HG03060 (cell line): ENCODE measurements at regions not wholly inside any gene's neighbourhood (a gene's known extent, or its start where the extent isn't known, plus 50 kb on each side); places are given as distances from the start of the nearest gene placed in this dataset.
"Not testable (repeated sequence)": the region's sequence is repeated elsewhere in the genome, so short reads cannot be mapped to it uniquely, and the experiment has no call there.

Experiments used
- ATAC-seq: cut with Tn5 transposase; IDR thresholded peaks from one replicate; pipeline ENCODE4 v1.9.1; 2021; ENCODE audit warnings: low read depth, moderate number of reproducible peaks; ENCODE audit not compliant: unreplicated experiment

DNA sequence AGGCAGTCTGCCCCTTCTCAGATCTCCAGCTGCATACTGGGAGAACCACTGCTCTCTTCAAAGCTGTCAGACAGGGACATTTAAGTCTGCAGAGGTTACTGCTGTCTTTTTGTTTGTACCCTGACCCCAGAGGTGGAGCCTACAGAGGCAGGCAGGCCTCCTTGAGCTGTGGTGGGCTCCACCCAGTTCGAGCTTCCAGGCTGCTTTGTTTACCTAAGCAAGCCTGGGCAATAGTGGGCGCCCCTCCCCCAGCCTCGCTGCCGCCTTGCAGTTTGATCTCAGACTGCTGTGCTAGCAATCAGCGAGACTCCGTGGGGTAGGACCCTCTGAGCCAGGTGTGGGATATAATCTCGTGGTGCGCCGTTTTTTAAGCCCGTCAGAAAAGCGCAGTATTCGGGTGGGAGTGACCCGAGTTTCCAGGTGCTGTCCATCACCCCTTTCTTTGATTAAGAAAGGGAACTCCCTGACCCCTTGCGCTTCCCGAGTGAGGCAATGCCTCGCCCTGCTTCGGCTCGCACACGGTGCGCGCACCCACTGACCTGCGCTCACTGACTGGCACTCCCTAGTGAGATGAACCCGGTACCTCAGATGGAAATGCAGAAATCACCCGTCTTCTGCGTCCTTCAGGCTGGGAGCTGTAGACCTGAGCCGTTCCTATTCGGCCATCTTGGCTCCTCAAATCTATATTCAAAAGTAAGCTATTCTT lies 224.4 kb downstream of the ZNF326 start:
- ATAC-seq = not testable (repeated sequence)

DNA sequence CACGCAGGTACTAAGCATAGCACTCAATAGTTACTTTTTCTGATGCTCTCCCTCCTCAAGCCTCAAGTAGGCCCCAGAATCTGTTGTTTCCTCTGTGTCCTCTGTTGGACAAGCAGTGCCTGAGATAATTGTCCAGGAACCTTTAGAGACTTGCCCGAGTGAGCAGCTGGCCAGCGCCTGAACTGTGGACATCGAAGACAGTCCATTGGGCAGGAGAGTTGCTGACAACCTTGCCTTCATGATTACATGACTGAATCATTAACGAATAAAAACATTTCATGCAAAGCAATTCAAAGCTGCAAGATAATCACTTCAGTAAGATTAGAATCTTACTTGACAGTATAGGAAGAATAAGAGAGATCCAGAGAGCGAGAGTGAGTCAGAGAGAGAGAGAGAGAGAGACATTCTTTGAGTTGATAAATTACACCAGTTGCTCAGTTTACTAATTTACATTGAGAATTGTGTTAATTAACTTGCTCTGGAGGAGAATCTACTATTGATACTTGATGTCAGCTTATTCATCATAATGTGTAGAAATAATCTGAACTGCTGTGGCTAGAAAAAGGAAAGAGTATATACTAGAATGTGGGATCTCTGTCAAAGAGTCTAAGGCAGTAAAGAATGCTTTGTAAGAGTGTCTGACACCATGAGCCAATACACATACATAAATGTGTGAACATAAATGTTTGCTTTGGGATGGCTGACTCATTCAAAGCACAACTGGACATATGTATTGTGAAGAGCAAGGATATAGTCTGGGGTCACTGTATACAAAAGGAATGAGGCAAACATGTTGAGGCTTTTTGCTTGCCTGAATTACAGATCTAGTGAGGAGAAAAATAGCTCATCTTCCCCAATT lies 216.0 kb downstream of the ZNF326 start:
- ATAC-seq = no peak

DNA sequence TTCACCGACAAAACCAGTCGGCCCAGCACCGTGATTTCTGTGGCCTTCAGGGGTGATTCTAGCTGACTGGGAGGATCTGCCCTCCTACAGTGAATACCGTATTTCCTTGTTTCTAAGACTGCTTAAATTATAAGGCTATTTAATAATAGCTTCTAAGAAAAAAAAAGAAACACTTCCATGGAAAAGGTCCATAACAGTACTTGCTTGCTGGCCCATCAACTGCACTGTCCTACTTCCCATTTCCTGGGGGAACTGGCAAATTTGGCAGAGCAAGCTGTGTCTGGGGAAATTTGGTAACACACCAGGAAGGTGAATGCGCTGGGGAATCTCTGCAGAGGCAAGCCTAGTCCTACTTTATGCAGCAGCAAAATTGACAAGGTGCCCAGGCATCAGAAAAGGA lies 214.0 kb downstream of the ZNF326 start:
- no peak for ATAC-seq

DNA sequence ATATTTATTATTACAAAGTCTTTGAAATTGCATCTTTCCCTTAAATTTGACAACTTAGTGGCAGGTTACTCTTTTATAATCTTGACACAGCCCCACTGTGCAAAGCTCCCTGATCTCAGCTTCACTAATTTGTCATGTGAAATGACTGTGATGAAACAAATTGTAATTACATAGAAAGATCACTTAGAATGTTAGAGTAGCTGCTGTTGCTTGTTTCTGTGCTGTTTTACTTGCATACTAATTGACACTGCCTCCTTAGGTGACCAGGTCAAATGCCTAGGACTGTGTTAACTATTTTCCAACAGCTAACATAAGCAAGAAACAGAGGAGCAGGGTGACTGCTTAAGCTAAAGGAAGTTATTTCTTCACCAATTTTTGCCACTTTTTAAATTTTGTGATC lies 211.3 kb downstream of the ZNF326 start:
- no peak for ATAC-seq

DNA sequence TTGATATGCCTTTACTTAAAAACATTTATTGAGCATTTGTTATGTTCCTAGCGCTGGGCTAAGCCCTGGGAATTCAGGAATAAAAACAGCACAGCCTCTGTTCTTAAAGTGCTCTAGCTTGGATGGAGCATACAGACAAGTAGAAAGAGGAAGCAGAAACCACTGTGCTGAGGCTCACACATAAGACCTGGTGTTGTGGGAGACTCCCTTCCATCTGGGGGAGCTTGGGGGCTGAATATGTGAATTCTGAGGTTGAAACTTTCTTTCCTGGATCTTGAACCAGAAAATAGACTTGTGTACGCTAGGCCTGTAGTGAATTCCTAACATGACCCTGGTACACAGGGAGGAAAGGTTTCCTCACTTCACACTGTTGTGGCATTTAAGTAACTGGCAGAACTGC lies 209.9 kb downstream of the ZNF326 start:
- no peak for ATAC-seq

DNA sequence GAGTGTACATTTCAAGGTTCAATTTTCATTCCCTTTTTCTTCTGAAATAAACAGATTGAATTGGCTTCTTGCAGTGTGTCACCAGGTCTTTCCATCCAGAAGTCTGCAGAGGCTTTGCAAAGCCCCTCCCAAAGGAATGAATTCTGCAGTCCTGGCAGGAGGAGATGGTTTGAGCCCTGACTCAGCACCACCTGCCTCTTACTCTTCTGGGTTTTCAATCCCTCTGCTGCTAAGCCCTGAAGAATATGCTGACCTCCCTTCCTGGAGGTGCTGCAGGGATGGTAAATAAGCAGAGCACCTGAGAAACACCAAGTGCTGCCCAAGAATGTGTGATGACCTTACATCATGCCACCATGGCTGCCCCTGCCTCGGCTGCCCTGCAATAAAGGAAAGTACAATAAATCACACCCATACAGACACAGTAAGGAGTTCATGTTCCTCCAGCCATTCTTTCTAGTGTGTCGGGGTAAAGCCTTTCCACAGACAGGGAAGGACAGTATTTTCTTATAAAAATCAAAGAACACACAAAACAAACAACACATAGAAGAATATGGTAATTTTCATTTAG lies 209.2 kb downstream of the ZNF326 start:
- no peak for ATAC-seq

DNA sequence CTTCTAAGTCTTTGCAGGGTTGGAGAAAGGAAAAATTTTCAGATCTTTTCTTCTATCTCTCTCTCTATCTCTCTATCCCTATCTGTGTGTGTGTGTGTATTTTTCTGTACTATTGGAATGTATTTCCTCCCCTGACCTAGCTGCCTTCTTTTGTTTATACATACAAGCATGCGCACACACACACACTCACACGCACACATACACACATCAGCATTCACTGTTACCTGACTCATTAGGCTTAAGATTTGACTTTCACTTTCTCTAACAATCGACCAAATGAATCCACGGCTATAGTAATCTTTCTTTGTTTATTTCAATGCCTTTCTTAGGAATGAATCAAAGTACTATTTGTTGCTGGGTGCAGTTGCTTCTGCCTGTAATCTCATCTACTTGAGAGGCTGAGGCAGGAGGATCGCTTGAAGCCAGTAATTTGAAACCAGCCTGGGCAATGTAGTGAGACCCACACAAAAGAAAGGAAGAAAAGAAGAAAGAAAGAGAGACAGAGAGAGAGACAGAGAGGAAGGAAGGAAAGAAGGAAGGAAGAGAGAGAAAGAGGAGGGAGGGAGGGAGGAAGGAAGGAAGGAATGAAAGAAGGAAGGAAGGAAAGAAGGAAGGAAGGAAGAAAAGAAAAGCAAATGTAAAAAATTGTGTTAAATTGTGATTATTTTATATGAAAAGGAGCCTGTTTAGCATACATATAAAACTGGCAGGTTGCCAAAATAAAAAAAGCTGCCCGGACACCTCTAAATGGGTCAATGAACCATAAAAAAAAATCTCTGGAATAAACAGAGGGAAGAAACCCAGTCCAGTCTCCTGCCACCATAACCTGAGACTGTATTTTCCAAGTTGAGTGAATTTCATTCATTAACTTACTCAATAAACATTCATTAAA lies 206.8 kb downstream of the ZNF326 start:
- ATAC-seq = no peak

DNA sequence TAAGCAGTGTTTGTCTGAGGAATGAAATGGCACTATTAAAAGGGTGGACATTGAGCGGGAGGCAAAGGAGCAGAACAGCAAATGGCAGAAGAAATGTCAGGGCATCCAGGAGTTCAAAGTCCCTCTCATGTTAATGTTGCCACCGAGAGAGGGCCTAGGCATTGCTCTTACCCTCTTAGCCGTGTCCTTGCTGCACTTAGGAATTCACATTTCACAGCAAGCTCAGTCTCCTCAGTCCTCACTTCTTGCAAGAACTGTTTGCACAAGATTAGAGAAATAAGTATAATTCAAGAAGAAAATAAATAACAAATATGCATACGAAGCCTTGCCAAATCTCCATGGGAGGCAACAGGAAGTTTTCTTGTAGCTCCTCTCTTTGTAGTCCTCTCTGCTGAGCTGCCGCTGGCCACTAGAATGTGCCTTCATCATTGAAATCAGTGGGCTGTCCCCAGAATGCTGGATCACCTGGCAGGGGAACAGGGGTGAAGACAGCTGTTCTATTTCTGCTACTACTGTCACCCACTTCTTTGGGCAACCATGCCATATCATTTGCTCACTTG lies 205.8 kb downstream of the ZNF326 start:
- ATAC-seq = no peak

DNA sequence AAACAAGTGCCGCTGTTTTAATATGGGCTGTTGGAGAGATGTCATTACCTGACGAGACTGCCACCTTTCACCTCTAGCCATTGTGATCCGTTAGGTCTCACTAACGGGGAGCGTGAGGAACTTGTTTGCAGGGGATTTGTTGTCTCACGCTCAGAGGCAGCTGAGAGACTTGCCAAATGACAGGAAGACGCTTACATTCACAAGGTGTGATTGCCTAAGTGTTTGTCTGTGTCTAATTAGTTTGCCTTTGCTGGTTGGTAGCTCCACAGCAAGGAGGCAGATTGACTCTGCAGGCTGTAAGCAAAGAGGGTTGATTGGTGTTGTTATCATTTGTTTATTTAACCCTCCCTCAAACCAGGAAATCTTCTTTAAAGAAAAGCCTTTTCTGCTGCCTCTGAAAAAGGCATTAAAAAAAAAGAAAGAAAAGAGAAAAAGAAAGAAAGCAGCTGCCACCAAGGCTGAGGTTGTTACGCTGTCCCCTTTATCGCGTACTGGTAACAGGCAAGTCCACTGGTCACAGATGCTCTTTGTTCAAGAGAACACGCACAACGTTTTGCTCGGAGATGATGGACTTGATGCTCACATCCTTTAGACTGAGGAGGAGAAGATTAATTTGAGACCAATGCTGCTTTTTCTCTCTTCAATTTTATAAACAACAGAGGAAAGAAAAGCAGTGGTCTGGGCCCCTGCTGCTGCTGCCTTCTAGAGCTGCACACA lies 203.9 kb downstream of the ZNF326 start:
- ATAC-seq = no peak

DNA sequence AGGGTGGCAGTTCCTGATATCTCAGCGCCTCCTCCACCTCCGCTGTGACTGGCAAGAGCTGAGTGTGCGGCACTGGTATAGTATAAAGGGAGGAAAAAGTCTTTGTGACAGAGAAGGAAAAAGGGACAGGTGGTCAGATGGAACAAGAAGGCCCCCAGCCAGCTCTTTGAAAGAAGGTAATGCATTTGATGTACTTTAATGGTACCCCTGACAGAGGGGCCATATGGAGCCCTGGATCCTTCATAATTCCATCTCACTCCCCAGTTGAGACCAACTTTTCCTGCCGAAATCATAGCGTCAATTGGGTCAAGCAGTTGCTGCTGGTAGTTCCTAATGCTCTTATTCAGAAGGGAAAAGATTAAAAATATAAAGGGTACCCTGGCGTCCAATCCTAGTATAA lies 198.2 kb downstream of the ZNF326 start:
- no peak for ATAC-seq

DNA sequence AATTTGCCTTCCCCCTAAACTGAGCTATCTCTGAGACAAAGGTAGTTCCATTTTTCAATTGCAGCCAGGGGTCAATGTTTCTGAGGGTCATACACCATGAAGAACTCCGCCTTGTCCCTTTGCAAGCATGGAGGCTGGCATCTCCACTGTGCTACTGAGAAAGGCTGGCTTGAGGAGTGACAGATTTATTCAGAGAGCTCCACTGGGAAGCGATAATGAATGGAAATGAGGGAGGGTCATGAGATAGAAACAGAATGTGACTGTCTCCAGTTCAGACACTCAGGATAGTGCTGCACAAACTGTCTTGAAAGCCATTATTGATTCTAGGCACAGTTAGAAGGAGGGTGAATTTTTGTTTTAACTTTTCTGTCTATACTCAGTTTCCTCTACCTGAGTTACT lies 197.5 kb downstream of the ZNF326 start:
- ATAC-seq = no peak

DNA sequence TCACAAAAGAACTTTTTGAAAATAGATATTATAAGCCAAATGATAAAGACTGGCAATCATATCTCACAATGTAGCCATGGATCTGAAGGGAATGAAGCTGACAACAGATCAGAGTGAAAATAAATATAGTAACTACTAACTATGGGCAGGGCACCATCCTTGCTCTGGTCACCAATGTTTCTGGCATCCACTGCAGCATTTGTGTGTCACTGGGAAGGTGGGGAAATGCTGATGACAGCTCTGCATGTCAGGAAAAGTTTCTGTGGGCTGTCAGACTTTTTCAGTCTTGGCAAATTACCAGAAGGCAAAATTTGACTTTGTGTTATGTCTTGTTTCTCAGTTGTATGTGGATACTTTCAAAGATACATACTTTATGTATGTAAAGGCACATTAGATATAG lies 195.6 kb downstream of the ZNF326 start:
- ATAC-seq = no peak

DNA sequence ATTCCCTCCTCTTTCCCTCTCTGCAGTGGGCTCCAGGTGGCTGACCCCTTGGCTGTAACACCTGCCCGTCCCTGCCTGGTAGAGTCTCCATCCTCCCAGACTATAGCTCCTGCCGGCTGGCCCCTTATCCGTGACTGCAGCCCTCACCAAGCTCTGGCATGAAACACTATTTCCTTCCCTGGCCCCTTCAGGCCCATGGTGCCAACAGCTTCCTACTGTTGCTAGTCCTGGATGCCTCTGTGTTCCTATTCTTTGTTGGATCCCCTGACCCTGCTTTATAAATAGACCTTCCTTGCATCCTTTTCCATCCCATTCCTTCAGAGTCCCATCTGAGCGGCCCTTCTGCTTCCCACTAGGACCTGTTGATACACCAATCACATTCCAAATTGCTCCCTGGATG lies 195.0 kb downstream of the ZNF326 start:
- no peak for ATAC-seq

DNA sequence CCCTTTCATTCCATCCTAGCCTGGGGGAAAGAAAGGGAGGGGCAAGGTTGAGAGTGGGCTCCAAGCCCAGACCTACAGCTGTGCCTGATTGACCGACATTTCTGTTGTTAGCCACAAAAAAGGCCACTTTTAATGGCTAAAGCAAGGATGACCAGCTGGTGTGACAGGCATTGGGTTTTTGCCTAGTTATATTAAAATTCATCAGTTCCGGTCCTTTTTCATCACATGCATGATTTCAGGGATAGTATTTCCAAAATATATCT lies 192.3 kb downstream of the ZNF326 start:
- no peak for ATAC-seq

DNA sequence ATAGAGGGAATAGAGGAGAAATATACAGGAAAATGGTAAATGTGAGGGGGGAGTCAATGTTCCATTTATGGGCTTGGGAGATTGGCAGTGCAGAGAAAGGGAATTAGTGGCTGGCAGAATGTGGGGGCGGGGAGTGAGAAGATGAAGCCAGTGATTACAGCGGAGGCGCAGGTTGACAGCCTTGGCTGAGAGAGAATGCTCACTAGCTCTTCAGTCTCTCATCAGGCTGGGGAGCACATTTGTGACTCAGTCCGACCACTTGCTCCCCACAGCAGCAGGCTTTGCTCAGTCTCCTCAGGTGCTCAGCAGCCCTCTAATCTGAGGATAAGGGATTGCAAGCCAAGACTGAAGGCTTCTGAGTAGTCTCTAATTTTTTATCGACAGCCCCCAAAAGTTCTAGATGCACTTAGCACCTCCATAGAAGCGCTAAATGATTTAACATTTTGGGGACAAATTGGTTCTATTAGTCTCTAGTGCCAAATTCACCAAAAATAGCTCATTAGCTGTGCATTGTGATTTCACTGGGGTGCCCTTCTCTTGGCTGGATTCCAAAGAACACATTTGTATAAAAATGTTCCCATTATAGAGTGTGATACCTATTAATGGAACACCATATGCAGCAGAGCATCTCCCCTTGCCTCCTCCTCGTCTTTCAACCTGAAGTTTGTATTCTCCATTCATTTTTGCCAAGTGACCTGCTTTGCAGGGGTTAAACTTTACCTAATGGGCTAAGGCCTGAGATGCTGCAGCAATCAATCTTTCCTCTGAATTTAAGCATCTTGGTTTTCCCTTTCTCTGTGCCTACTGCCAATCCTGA lies 191.8 kb downstream of the ZNF326 start:
- ATAC-seq = no peak

DNA sequence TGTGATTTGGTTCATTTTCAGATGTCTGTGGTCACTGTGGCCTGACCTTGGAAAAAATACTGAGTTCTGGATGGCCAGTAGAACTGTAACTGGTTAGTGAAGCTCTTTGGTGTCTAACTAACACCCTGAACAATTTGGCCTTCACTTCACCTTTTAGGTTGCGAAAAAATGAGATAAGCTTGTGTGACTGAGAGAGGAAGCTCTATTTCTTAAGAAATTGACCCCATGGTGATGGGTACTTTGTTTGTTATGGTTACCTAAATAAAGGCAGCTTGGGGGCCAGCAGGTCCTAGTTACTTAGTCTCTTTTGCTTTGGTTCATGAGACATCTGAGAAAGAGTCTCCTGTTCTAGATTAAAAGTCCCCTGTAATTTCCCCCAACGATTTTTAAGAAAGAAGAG lies 181.6 kb downstream of the ZNF326 start:
- ATAC-seq = no peak

DNA sequence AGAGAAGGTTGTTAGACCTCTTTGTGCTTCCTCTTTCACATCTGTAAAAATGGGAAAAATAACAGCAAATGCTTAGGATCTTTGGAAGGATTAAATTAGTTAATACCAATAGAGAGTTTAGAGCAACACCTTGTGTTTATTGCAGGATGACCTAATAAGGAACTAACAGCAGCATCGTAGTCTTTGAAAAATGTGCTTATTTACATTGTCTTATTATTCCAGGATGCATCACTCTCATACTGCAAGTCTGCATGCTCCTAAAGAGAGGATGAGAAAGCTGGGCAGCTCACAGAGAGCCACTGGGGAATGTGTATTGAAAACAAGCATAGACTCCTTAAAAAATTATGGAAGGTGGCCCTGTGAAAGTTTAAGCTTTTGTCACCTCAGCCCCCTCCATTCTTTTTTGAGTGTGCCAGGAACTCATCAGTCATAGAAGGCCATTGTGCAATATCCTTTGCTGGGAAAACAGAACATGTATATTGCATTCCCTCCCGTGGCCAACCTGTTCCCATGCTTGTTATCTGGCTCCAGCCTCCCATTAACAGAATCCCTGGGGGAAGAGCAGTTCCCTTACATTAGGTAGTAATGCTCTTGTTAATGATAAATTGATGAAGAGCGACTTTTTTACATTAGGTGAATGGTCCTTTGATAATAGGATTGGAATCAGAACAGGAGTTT lies 180.7 kb downstream of the ZNF326 start:
- no peak for ATAC-seq

DNA sequence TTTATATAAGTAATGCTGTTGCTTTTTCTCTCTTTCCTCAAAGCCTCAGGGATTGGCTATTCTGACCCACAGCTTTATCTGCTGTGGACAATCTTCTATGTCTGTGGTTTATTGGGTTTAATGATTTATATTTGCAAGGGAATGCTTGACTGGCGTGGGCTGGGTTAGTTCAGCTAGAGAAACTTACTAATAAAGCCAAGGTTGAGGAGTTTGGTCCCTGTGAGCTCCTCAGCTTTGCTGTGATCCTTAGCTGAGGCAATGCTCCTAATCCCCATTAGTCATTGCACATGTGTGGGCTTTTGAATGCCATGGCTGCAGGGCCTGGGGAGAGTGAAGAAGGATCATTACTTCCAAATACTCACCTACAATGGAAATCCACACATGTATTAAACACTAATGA lies 179.3 kb downstream of the ZNF326 start:
- no peak for ATAC-seq

DNA sequence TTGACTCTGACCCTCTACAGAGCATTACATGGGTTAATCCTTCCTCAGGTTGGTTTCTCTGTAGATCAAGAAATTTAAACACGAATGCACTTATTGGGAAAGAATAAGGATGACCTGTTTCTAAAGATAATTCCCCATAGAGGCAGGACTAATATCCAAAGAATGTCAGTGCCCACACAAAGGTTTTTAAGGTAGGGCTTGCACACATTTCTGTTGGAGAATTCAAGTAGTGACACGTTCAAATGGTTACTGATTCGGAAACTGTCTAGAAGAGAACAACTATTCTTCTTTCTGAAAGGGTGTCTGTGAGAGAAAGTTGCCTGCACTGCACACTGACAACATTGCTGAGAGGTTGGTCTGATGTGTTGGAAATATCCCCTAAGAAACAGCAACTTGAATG lies 167.3 kb downstream of the ZNF326 start:
- ATAC-seq = no peak
